NK-92 (cell line): ENCODE measurements at regions not wholly inside any gene's neighbourhood (a gene's known extent, or its start where the extent isn't known, plus 50 kb on each side); places are given as distances from the start of the nearest gene placed in this dataset.
"Not testable (repeated sequence)": the region's sequence is repeated elsewhere in the genome, so short reads cannot be mapped to it uniquely, and the experiment has no call there.

ENCODE experiments used
- DNase-seq: peaks from one replicate; lab custom pipeline; 2025; ENCODE audit not compliant: unreplicated experiment; lab: John Stamatoyannopoulos, UW

DNA sequence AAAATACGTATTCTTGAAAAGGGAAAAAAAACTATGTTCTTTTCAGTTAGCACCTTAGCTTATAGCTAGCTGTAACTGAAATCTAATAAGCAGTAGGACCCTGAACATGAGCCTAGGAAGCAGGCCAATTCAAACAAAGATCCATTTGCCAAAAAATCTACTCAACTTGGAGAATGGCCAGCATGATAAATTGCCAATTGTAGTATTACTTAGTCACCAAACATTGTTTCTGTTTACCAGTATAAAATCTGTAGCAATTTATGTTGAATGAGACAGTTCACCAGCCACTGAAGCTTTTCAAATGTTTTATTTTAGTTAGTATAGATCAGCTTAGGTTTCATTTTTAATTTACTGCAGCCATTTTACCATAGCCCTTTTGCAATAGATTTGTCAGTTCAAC is 323.6 kb upstream of the DIPK2B start:
- no peak for DNase-seq

DNA sequence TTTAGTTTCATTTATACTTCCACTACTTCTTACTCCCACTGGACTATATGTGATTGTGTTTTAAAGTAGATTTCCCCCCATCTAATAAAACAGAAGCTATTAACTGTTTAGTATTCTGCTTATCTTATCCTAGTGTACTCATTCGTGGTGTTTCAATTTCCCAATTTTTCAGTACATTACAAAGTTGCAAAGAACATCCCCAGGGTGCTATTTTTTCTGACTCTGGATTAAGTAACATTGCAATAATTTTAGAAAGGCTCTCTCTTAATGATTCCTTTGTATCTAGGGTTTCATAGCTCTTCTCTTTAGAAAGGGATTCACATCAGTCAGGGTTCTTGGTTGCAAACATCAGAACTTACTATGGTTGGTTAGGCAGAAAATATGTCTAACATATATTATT is 317.9 kb upstream of the DIPK2B start:
- no peak for DNase-seq

DNA sequence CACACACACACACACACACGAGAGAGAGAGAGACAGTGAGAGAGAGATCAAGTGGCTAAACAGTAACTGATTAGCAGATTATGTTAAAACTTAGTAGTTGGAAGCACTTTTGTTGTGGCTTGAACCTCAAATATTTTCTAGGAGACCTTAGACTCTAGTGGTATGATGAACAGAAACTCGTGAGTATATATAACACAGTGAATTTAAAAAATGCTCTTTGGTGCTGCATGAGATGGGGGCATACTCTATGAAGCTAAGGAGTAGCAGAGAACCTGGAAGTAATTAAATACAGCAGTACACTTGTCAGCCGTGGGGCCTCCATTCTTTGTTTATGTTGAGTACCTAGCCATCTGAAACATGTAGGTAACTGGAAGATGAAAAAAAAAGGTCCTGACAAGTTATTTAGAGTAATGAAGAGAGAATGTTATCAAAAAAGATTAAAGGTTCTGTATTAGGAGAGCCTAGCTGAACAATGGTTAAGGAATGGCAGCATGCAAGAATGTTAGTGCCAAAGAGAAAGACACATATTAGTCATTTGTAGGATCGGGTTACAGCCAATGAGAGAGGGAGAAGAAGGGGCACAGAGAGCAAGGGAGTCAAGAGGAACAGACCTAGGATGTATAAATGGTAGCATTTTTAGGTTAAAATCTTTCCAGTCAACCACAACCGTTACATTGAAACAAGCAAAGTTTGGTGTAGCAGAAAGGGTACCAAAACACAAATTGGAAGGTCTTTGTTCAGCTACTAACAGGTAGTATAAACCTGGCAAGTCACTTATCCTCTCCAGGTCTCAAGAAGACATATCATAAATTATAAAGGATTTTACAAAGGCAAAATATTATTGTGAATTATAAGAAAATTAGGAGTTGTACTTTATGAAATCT is 316.7 kb upstream of the DIPK2B start:
- no peak for DNase-seq

- no peak for DNase-seq
Measured at GRCh38 chrX:45515262-45516215, 314.9 kb upstream of the DIPK2B start.

GRCh38 chrX:45513042-45513441 is 312.4 kb upstream of the DIPK2B start:
- DNase-seq, result no peak

DNA sequence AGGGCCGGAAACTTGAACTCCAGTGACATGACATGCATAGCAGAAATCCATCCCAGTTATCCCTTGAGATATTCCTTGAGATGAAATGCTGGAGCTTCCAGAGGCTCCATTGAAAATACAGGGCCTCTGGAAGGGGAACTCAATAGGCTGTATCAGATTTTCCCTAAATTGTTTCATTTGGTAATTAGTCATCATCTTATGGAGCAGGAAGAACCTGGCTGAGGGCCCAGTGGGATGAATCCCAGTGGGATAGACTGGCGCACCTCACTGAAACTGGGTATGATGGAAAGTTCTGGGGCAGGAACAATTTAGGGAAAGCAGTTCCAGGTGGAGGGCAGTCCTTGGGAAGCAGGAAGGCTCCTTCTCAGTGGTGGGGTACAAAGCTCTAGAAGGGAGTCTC is 307.8 kb upstream of the DIPK2B start:
- no peak for DNase-seq

DNA sequence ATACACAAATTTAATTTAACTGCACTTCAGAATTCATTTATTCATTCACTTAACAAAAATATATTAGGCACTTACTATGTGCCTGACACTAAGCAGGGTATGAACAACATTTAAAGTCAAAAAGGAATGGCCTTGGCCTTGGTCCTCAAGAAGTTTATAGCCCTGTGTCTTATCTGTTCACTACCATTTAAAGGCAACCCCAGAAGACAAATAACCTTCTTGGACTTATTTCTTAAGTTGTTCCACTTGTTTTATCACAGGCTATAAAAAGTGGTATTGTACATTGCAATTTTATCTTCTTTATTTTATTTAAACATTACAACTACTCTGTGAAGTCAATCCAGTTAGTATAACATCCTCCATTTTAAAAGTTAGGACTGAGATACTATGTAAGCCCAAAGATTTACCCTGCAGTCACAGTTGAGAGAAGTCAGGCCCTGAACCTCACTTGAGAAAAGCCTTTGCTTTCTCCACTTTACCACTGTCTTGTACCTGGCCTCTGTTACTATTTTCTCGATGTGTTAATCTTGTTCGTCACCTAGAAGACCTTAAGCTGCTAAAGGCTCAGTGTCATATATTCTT is 305.6 kb upstream of the DIPK2B start:
- no peak for DNase-seq

- DNase-seq, result no peak
Measured at GRCh38 chrX:45505214-45505613, 304.5 kb upstream of the DIPK2B start.

- DNase-seq, result not testable (repeated sequence)
Measured at GRCh38 chrX:45503787-45504362, 303.2 kb upstream of the DIPK2B start.

DNA sequence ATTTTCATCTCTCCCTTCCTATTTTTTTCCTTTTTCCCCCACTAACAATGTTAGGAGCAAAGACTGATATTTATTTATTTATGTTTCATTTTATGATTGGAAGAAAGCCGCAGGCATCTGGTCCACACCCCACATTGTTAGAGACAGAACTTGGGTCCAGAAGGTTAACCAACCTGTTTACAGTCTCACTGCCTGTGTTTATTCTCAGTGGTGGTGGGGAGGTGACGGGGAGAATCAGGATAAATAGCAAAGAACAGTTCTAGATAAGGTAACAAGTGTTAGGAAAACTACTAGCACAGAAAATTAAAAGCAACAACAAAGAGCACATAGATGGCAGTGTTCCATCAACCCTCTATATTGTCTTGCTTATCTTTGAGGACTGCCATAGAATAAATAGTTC is 301.7 kb upstream of the DIPK2B start:
- DNase-seq, result no peak

- DNase-seq, result no peak
Measured at GRCh38 chrX:45497290-45497689, 296.6 kb upstream of the DIPK2B start.

GRCh38 chrX:45485719-45486118 is 285.0 kb upstream of the DIPK2B start:
- DNase-seq, result no peak

- no peak for DNase-seq
Measured at GRCh38 chrX:45479835-45480422, 279.3 kb upstream of the DIPK2B start.

DNA sequence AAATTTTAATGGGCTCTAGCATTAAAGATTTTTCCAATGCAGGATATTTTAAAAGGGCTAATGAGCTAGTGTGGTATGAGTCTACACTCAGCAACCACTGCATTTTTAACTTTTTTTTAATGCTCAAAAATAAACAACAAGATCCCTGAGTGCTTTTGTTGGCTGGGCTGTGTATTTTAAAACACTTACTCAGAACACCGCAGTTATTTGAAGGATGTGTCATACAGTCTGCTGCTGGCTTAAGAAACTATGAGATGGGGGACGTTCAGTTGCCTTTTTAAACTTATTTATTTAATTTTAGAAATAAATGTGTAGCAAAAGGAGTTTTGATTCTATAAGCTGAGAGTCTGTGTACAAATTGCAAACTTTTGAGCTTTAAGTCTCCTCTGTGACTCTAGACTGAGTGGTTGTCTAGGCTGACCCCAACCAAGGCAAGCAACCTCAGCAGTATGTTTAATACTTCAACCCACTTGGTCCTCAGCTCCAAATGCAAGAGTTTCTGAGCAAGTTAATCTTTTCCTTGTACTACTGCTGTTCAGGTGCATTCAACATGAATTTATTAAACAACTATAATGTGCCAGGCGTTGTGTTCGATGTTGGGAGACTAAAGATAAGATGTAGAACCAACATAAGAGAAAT is 278.6 kb upstream of the DIPK2B start:
- no peak for DNase-seq

GRCh38 chrX:45472968-45473367 is 272.3 kb upstream of the DIPK2B start:
- no peak for DNase-seq

DNA sequence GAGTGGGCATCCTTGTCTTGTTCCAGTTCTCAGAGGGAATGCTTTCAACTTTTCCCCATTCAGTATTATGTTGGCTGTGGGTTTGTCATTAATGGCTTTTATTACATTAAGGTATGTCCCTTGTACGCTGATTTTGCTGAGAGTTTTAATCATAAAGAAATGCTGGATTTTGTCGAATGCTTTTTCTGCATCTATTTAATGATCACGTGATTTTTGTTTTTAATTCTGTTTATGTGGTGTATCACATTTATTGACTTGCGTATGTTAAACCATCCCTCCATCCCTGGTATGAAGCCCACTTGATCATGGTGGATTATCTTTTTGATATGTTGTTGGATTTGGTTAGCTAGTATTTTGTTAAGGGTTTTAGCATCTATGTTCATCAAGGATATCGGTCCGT is 266.9 kb upstream of the DIPK2B start:
- not testable (repeated sequence) for DNase-seq

DNA sequence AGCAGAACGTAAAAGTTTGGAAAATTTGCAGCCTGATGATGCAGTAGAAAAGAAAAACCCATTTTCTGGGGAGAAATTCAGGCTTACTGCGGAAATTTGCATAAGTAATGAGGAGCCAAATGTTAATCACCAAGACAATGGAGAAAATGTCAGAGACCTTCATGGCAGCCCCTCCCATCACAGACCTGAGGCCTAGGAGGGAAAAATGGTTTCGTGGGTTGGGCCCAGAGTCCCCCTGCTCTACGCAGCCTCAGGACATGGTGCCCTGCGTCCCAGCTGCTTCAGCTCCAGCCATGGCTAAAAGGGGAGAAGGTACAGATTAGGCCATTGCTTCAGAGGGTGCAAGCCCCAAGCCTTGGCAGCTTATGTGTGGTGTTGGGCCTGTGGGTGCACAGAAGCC is 255.1 kb upstream of the DIPK2B start:
- DNase-seq, result not testable (repeated sequence)

GRCh38 chrX:45454290-45454689 is 253.6 kb upstream of the DIPK2B start:
- DNase-seq, result no peak

DNA sequence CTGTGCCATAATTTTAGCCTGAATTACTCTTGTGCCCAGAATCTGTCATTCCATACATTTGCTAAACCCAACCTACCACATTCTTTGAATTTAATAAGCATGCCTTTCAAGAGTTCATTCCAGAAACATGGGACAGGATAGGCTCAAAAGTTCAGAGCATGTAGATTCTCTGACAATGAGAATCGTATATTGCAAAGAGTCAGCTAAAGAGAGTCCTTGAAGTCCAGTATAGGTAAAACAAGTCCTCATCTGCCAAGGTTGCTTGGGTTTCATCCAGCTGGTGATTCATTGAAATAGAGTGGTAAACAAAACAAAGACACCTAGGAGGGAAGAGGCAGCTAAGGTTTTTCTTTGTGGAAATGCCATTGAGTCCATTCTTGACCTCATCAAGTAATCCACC is 249.3 kb upstream of the DIPK2B start:
- no peak for DNase-seq

DNA sequence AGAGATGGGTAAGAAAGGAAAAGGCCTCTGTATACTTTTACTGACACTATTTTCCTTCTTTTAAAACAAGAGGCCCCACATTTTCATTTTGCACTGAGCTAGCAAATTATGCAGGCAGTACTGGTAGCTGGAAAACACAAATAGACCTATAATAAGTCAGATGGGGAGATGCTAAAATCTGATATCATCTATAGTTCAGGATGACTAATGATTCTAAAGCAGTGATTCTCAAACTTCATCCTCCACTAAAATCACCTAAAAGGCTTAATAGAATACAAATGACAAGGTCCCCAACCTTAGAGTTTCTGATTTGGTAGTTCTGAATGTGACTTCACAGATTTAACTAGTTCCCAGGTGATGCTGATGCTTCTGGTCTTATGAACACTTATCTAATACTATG is 247.3 kb upstream of the DIPK2B start:
- no peak for DNase-seq
